ENCODE measurements at regions not wholly inside any gene's neighbourhood (a gene's known extent, or its start where the extent isn't known, plus 50 kb on each side); places are given as distances from the start of the nearest gene placed in this dataset.

DNA sequence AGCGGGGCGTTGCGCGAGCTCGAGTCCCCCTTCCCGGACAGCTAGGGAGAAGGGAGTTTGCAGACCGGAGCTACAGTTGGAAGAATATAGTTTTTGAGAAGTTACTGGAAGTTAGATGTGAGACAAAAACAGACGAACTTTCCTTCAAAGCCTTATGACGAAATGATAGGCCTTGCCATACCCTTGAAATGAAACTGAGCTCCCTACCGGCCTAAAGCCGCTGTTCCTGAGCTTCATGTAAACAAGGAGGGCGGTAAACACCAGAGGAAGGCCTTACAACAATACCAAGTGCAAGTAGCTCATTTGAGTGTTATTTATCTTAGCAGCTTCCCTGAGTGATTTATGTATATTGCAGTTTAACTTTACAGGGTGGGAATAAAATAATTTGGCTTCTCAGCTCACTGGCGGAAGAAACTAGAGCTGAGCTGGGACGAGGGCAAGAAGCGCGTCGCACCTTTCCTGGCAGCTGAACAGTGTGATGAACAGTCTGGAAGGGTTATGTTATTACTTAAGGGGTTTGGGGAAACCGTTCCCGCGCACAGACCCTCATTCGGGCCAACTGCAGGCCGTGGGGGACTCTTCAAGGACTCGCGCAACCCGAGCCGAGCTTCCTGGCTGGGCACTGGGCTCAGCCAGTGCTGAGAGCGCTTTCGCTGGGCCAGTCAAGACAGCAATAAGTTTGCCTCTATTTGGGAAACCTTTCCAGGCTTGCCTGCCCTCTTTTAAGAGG lies 111.2 kb downstream of the KCNRG start:
- DNase-seq (peak in 1 of 5 donors; percentile 34), ATAC-seq (no peak)
- peak overlapping the region; percentile 99 to 100 (median 99) for H3K27ac ChIP-seq
- H3K27me3 ChIP-seq: peaks cover 0 to 22% (median 5%) of the 10 kb centered on the region in 9 donors
- intact Hi-C loops (cut with DNase I): loop anchor here in 5 of 10 donors (5.0 to 10.0 kb wide), 5 partner anchors 44 to 548 kb away; partner anchors contain the start of gene TRIM13 (in 1 of the 5)
- peaks cover 0 to 73% (median 32%) of the 10 kb centered on the region in 12 donors for H3K4me1 ChIP-seq
- 54 to 59% (median 58%) methylated on average over 25 to 28 of the region's 28 CpGs for WGBS, 4 donors
- H3K4me3 ChIP-seq: peak overlapping the region; percentile 73 to 98 (median 90)
- TF ChIP-seq POLR2A (IDR thresholded peaks at IDR 0.05): no peak
- TF ChIP-seq, protein P1, sequence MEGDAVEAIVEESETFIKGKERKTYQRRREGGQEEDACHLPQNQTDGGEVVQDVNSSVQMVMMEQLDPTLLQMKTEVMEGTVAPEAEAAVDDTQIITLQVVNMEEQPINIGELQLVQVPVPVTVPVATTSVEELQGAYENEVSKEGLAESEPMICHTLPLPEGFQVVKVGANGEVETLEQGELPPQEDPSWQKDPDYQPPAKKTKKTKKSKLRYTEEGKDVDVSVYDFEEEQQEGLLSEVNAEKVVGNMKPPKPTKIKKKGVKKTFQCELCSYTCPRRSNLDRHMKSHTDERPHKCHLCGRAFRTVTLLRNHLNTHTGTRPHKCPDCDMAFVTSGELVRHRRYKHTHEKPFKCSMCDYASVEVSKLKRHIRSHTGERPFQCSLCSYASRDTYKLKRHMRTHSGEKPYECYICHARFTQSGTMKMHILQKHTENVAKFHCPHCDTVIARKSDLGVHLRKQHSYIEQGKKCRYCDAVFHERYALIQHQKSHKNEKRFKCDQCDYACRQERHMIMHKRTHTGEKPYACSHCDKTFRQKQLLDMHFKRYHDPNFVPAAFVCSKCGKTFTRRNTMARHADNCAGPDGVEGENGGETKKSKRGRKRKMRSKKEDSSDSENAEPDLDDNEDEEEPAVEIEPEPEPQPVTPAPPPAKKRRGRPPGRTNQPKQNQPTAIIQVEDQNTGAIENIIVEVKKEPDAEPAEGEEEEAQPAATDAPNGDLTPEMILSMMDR (IDR thresholded peaks at IDR 0.05): no peak
- H3K9me3 ChIP-seq: no peaks in the 10 kb centered on the region
- peaks cover 0 to 3% (median 0%) of the 10 kb centered on the region in 9 donors for H3K36me3 ChIP-seq

DNA sequence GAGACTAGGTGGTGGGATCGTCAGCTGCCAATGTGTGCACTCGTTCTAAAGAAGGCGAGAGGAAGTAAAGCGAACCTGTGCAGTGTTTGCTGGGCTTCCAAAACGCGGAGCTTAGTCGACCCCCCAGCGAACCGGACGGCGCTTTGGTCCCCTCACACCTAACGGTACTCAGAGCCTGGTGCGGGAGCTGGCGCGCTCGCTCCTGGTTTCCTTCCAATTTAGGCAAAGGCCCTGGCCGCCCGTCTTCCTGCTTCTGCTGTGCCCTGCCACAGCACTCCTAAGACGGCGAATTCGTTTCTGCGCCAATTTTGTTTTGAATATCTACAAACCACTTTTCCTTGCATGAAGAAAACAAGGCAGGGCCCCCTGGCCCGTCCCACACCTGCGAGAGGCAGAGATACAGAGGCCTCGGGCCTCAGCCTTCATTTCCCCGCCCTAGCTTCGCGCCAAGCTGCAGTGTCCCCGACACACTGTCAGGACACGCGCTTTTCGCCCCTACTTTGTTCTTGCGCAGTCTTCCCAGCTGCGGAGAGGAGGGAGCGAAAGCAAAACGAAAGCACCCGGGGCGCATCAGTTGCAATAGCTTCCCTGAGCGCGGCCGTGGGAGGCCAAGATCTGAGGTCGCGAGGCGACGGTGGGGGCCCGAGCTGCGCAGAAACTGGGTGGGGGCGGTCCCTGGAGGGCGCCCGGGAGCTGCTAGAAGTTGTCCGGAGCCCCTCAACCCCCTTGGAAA lies 111.9 kb downstream of the KCNRG start:
- H3K36me3 ChIP-seq: no peaks in the 10 kb centered on the region
- peaks cover 0 to 27% (median 11%) of the 10 kb centered on the region in 9 donors for H3K27me3 ChIP-seq
- DNase-seq (peak; percentile 60 to 75 (median 62)), ATAC-seq (no peak)
- no peaks in the 10 kb centered on the region for H3K9me3 ChIP-seq
- peak overlapping the region in 11 of 12 donors; percentile 29 to 98 (median 86) for H3K4me3 ChIP-seq
- intact Hi-C loops (cut with DNase I): loop anchor here in 5 of 10 donors (5.0 to 10.0 kb wide), 5 partner anchors 45 to 548 kb away; partner anchors contain the start of gene TRIM13 (in 1 of the 5)
- H3K4me1 ChIP-seq: peaks cover 0 to 72% (median 28%) of the 10 kb centered on the region in 12 donors
- no peak for TF ChIP-seq POLR2A (IDR thresholded peaks at IDR 0.05)
- TF ChIP-seq, protein P1 (IDR thresholded peaks at IDR 0.05): no peak
- peak overlapping the region; percentile 64 to 100 (median 99) for H3K27ac ChIP-seq
- 49 to 65% (median 51%) methylated on average over 47 to 51 of the region's 51 CpGs for WGBS, 4 donors

DNA sequence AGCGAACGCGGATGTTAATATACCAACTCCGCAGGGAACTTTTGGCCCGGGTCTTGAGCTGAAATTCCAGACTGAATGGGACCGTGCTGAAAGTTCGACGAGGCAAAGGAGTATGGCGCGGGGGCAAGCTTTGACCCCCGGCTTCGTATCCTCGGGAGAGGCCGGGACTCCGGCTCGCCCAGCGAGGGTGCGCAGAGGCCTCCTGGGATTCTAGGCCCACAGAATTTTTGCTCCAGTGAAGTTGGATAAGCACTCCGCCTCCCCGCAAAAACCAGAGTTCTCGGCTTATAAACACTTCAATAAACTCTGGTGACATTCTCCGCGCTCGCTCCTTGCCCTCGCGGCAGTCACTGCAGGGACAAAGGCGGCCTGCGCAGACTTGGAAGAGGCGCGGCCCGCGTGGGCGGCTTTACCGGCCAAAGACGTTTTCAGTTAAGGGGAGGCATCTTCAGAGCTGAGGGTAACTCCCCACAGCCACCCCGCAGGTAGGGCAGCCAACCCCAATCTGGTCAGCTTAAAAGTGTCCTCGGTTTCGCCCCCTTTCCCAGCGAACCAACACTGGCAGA lies 112.6 kb downstream of the KCNRG start:
- TF ChIP-seq, protein P1 (IDR thresholded peaks at IDR 0.05): no peak
- no peak for TF ChIP-seq POLR2A (IDR thresholded peaks at IDR 0.05)
- H3K4me3 ChIP-seq: peak overlapping the region in 11 of 12 donors; percentile 29 to 98 (median 86)
- peaks cover 6 to 33% (median 17%) of the 10 kb centered on the region in 9 donors for H3K27me3 ChIP-seq
- H3K36me3 ChIP-seq: no peaks in the 10 kb centered on the region
- DNase-seq (peak in 2 of 5 donors; percentile 29 to 59), ATAC-seq (no peak)
- H3K4me1 ChIP-seq: peaks cover 0 to 72% (median 23%) of the 10 kb centered on the region in 12 donors
- WGBS, 4 donors: 58 to 72% (median 64%) methylated on average over 28 to 39 of the region's 39 CpGs
- H3K27ac ChIP-seq: peak overlapping the region; percentile 39 to 100 (median 99)
- H3K9me3 ChIP-seq: no peaks in the 10 kb centered on the region
- intact Hi-C loops (cut with DNase I): loop anchor here in 5 of 10 donors (5.0 to 10.0 kb wide), 5 partner anchors 46 to 547 kb away; partner anchors contain the start of gene TRIM13 (in 1 of the 5)

Measured in heart left ventricle (tissue), 16 donors.